Naive B cell (primary cell): ENCODE measurements at regions not wholly inside any gene's neighbourhood (a gene's known extent, or its start where the extent isn't known, plus 50 kb on each side); places are given as distances from the start of the nearest gene placed in this dataset.

Source experiments
- ATAC-seq, 2 donors: fragments of 150-1000 bp; cut with Tn5 transposase; 2 replicates each; pipeline ENCODE4 v1.10.0; 2021; ENCODE audit warnings: low read depth in 2 of 2, mild to moderate bottlenecking in 2 of 2, moderate library complexity in 2 of 2
- DNase-seq: peaks from one replicate; pipeline ENCODE4 v3.0.0; 2022
- H3K27ac Mint-ChIP-seq, 6 donors: one replicate each; pipeline ENCODE4 v1.8.0; 2020 to 2022; ENCODE audit warnings: mild to moderate bottlenecking in 6 of 6, mixed read lengths in 6 of 6, moderate library complexity in 5 of 6, inconsistent platforms in 2 of 6
- H3K27me3 Mint-ChIP-seq, 3 donors: one replicate each; pipeline ENCODE4 v1.8.0; 2021 to 2022; ENCODE audit warnings: mixed read lengths in 3 of 3, mild to moderate bottlenecking in 1 of 3
- H3K36me3 Mint-ChIP-seq, 2 donors: one replicate each; pipeline ENCODE4 v1.8.0; 2020 to 2022; ENCODE audit warnings: mixed read lengths in 2 of 2, inconsistent platforms in 1 of 2, mild to moderate bottlenecking in 1 of 2
- H3K4me1 Mint-ChIP-seq, 3 donors: one replicate each; pipeline ENCODE4 v1.8.0; 2020 to 2022; ENCODE audit warnings: mixed read lengths in 3 of 3, inconsistent platforms in 1 of 3, mild to moderate bottlenecking in 1 of 3, moderate library complexity in 1 of 3
- H3K4me3 Mint-ChIP-seq, 8 donors: one replicate each; pipeline ENCODE4 v1.8.0; 2020 to 2022; ENCODE audit warnings: mild to moderate bottlenecking in 8 of 8, mixed read lengths in 8 of 8, moderate library complexity in 8 of 8, inconsistent platforms in 2 of 8
- H3K9me3 Mint-ChIP-seq, 7 donors: one replicate each; pipeline ENCODE4 v1.8.0; 2020 to 2022; ENCODE audit warnings: mixed read lengths in 7 of 7, mild to moderate bottlenecking in 5 of 7, inconsistent platforms in 2 of 7, moderate library complexity in 1 of 7

- Mint-ChIP-seq H3K27ac (no peak overlapping the region), H3K27me3 (no peaks in the 10 kb centered on the region), H3K4me3 (no peak overlapping the region), H3K4me1 (no peaks in the 10 kb centered on the region), H3K9me3 (peaks cover 0 to 3% (median 0%) of the 10 kb centered on the region in 7 donors), H3K36me3 (no peaks in the 10 kb centered on the region)
- DNase-seq (no peak), ATAC-seq (no peak)
Observed at GRCh38 chr4:20496068-20496467, 204.2 kb upstream of the PACRGL start.

- no peak for DNase-seq
- Mint-ChIP-seq H3K36me3 (no peaks in the 10 kb centered on the region), H3K9me3 (no peaks in the 10 kb centered on the region), H3K27ac (no peak overlapping the region), H3K4me3 (no peak overlapping the region), H3K27me3 (no peaks in the 10 kb centered on the region), H3K4me1 (no peaks in the 10 kb centered on the region)
- no peak for ATAC-seq
Observed at GRCh38 chr4:20504146-20504545, 196.1 kb upstream of the PACRGL start.

- Mint-ChIP-seq H3K4me1 (no peaks in the 10 kb centered on the region), H3K27ac (no peak overlapping the region), H3K4me3 (no peak overlapping the region), H3K27me3 (no peaks in the 10 kb centered on the region), H3K36me3 (no peaks in the 10 kb centered on the region), H3K9me3 (no peaks in the 10 kb centered on the region)
- DNase-seq (no peak), ATAC-seq (no peak)
Observed at GRCh38 chr4:20505927-20506326, 194.3 kb upstream of the PACRGL start.

GRCh38 chr4:20506827-20507226 is 193.4 kb upstream of the PACRGL start:
- Mint-ChIP-seq H3K27ac (no peak overlapping the region), H3K27me3 (no peaks in the 10 kb centered on the region), H3K36me3 (no peaks in the 10 kb centered on the region), H3K9me3 (no peaks in the 10 kb centered on the region), H3K4me1 (no peaks in the 10 kb centered on the region), H3K4me3 (no peak overlapping the region)
- ATAC-seq (no peak), DNase-seq (no peak)

- ATAC-seq, result no peak
- Mint-ChIP-seq H3K27ac (peak overlapping the region in 1 of 6 donors; percentile 8), H3K4me1 (no peaks in the 10 kb centered on the region), H3K36me3 (no peaks in the 10 kb centered on the region), H3K27me3 (no peaks in the 10 kb centered on the region), H3K9me3 (no peaks in the 10 kb centered on the region), H3K4me3 (no peak overlapping the region)
- DNase-seq, result no peak
Observed at GRCh38 chr4:20509315-20509714, 190.9 kb upstream of the PACRGL start.

- no peak overlapping the region for H3K4me3 Mint-ChIP-seq
- no peaks in the 10 kb centered on the region for H3K27me3 Mint-ChIP-seq
- no peaks in the 10 kb centered on the region for H3K9me3 Mint-ChIP-seq
- DNase-seq, result no peak
- H3K36me3 Mint-ChIP-seq, result no peaks in the 10 kb centered on the region
- no peak overlapping the region for H3K27ac Mint-ChIP-seq
- H3K4me1 Mint-ChIP-seq, result no peaks in the 10 kb centered on the region
- no peak for ATAC-seq
Observed at GRCh38 chr4:20512033-20512792, 188.0 kb upstream of the PACRGL start.

- Mint-ChIP-seq H3K4me3 (no peak overlapping the region), H3K4me1 (no peaks in the 10 kb centered on the region), H3K27me3 (no peaks in the 10 kb centered on the region), H3K27ac (no peak overlapping the region), H3K36me3 (no peaks in the 10 kb centered on the region), H3K9me3 (no peaks in the 10 kb centered on the region)
- ATAC-seq (no peak), DNase-seq (no peak)
Observed at GRCh38 chr4:20512985-20513384, 187.3 kb upstream of the PACRGL start.

GRCh38 chr4:20520901-20521300 is 179.4 kb upstream of the PACRGL start:
- DNase-seq, result no peak
- no peaks in the 10 kb centered on the region for H3K27me3 Mint-ChIP-seq
- H3K4me1 Mint-ChIP-seq, result no peaks in the 10 kb centered on the region
- no peak overlapping the region for H3K4me3 Mint-ChIP-seq
- H3K36me3 Mint-ChIP-seq, result no peaks in the 10 kb centered on the region
- no peaks in the 10 kb centered on the region for H3K9me3 Mint-ChIP-seq
- no peak for ATAC-seq
- H3K27ac Mint-ChIP-seq, result no peak overlapping the region

GRCh38 chr4:20528508-20528907 is 171.8 kb upstream of the PACRGL start:
- ATAC-seq (no peak), DNase-seq (no peak)
- no peaks in the 10 kb centered on the region for H3K9me3 Mint-ChIP-seq
- H3K4me3 Mint-ChIP-seq, result no peak overlapping the region
- H3K27me3 Mint-ChIP-seq, result no peaks in the 10 kb centered on the region
- H3K36me3 Mint-ChIP-seq, result no peaks in the 10 kb centered on the region
- H3K4me1 Mint-ChIP-seq, result no peaks in the 10 kb centered on the region
- no peak overlapping the region for H3K27ac Mint-ChIP-seq

GRCh38 chr4:20529691-20530090 is 170.6 kb upstream of the PACRGL start:
- H3K27ac Mint-ChIP-seq, result no peak overlapping the region
- no peak overlapping the region for H3K4me3 Mint-ChIP-seq
- DNase-seq, result no peak
- no peaks in the 10 kb centered on the region for H3K27me3 Mint-ChIP-seq
- H3K4me1 Mint-ChIP-seq, result no peaks in the 10 kb centered on the region
- no peaks in the 10 kb centered on the region for H3K36me3 Mint-ChIP-seq
- ATAC-seq, result no peak
- H3K9me3 Mint-ChIP-seq, result no peaks in the 10 kb centered on the region

GRCh38 chr4:20532116-20532790 is 168.0 kb upstream of the PACRGL start:
- H3K27ac Mint-ChIP-seq, result no peak overlapping the region
- H3K27me3 Mint-ChIP-seq, result no peaks in the 10 kb centered on the region
- ATAC-seq (no peak), DNase-seq (no peak)
- H3K4me3 Mint-ChIP-seq, result no peak overlapping the region
- H3K4me1 Mint-ChIP-seq, result no peaks in the 10 kb centered on the region
- no peaks in the 10 kb centered on the region for H3K36me3 Mint-ChIP-seq
- no peaks in the 10 kb centered on the region for H3K9me3 Mint-ChIP-seq

GRCh38 chr4:20532871-20533870 is 167.1 kb upstream of the PACRGL start:
- Mint-ChIP-seq H3K9me3 (no peaks in the 10 kb centered on the region), H3K4me1 (no peaks in the 10 kb centered on the region), H3K27me3 (no peaks in the 10 kb centered on the region)

GRCh38 chr4:20538905-20539304 is 161.4 kb upstream of the PACRGL start:
- H3K36me3 Mint-ChIP-seq, result no peaks in the 10 kb centered on the region
- no peaks in the 10 kb centered on the region for H3K27me3 Mint-ChIP-seq
- H3K27ac Mint-ChIP-seq, result no peak overlapping the region
- no peaks in the 10 kb centered on the region for H3K9me3 Mint-ChIP-seq
- DNase-seq (no peak), ATAC-seq (no peak)
- no peaks in the 10 kb centered on the region for H3K4me1 Mint-ChIP-seq
- no peak overlapping the region for H3K4me3 Mint-ChIP-seq

More at GRCh38 chr4:20532871-20533870, 167.1 kb upstream of the PACRGL start:
- Mint-ChIP-seq H3K4me3 (no peak overlapping the region), H3K27ac (no peak overlapping the region), H3K36me3 (no peaks in the 10 kb centered on the region)
- DNase-seq (no peak), ATAC-seq (no peak)
